Erythroblast (primary cell): ENCODE measurements at regions not wholly inside any gene's neighbourhood (a gene's known extent, or its start where the extent isn't known, plus 50 kb on each side); places are given as distances from the start of the nearest gene placed in this dataset.
"Not testable (repeated sequence)": the region's sequence is repeated elsewhere in the genome, so short reads cannot be mapped to it uniquely, and the experiment has no call there.

Source experiments
- GATA1 ChIP-seq: IDR thresholded peaks from 2 replicates; pipeline ENCODE4 v1.6.1; 2011; ENCODE audit warnings: low read depth, mild to moderate bottlenecking, control low read depth, low read length, moderate library complexity
- POLR2A ChIP-seq: IDR thresholded peaks from 2 replicates; pipeline ENCODE4 v1.6.1; 2011; ENCODE audit warnings: mild to moderate bottlenecking, low read length

DNA sequence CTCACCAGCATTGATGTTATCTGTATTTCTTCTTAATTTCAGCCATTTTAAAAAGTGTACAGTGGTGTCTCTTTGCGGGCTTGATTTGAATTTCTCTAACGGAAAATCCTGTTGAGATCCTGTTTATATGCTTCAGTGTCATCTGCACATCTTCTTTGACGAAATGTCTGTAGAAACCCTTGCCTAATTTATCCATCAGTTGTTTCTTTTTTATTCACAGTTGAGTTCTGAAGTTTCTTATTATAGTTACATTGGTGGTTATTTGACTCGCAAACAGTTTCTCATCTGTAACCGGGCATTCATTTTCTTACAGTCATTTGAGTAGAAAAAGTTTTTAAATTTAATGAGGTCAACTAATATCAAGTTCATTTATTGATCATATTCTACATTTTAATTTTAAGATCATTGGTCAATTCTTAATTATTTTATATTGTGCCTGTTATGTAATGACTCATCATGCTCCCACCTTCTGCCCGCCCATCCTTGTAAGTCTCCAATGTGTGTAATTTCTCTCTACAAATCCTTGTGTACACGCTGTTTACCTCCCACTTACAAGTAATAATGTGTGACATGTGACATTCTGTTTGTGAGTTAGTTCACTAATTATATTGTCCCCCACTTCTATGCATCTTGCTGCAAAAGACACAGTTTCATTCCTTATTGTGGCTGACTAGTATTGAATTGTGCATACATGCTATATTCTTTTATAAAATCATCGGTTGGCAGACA is 1242.8 kb downstream of the TMEM121 start:
- not testable (repeated sequence) for TF ChIP-seq POLR2A, GATA1
